Body of pancreas (tissue), 4 donors: ENCODE measurements at regions not wholly inside any gene's neighbourhood (a gene's known extent, or its start where the extent isn't known, plus 50 kb on each side); places are given as distances from the start of the nearest gene placed in this dataset.
"Not testable (repeated sequence)": the region's sequence is repeated elsewhere in the genome, so short reads cannot be mapped to it uniquely, and the experiment has no call there.

Source experiments
- ATAC-seq: fragments of 150-250 bp; one replicate; pipeline ENCODE4 v1.9.1; 2016
- DNase-seq, 4 donors: peaks; one replicate each; pipeline ENCODE4 v3.0.0-alpha.2; 2019
- H3K27ac ChIP-seq, 4 donors: fragments of 200-600 bp; sonication (generic); 1 replicate in 3 of 4; 2 replicates in 1 of 4; pipeline versions ENCODE4 v1.5.1 to v1.6.1; 2016 to 2019; ENCODE audit warnings: mild to moderate bottlenecking in 1 of 4, mixed read lengths in 1 of 4, moderate library complexity in 1 of 4
- H3K27me3 ChIP-seq, 2 donors: fragments of 200-600 bp; sonication (generic); one replicate each; pipeline ENCODE4 v1.6.0; 2016; ENCODE audit warnings: mild to moderate bottlenecking in 1 of 2
- H3K36me3 ChIP-seq, 2 donors: fragments of 200-600 bp; sonication (generic); replicated peaks in 1 of 2; 2 replicates each; pipeline ENCODE4 v1.5.1; 2016; ENCODE audit warnings: low read depth in 2 of 2; ENCODE audit not compliant: insufficient read depth in 1 of 2
- H3K4me1 ChIP-seq: fragments of 200-600 bp; sonication (generic); one replicate; pipeline ENCODE4 v1.6.0; 2016
- H3K4me3 ChIP-seq, 2 donors: fragments of 200-600 bp; sonication (generic); 1 replicate in 1 of 2; 2 replicates in 1 of 2; pipeline ENCODE4 v1.5.1; 2016 to 2019
- H3K9me3 ChIP-seq, 3 donors: fragments of 200-600 bp; sonication (generic); 1 replicate in 2 of 3; 2 replicates in 1 of 3; pipeline ENCODE4 v1.5.1; 2016
- POLR2A ChIP-seq, 3 donors: fragments of 450-650 bp; IDR thresholded peaks; one replicate each; pipeline ENCODE4 v1.6.1; 2016; ENCODE audit warnings: antibody characterized with exemption in 3 of 3, mild to moderate bottlenecking in 2 of 3
- WGBS, 2 donors: methylation state at CpG; one replicate each; pipeline ENCODE4 v1.1.5; 2017; 5-methylcytosine and 5-hydroxymethylcytosine counted together
- intact Hi-C: fragments of 100-400 bp; cut with DNase I; formaldehyde crosslinking; loops from one replicate; pipeline ENCODE4 v1.15.1; 2023
- TF ChIP-seq, protein P1 (sequence below), 7 experiments: fragments of 450-650 bp in 4 of 7; fragments of 200-600 bp in 3 of 7; sonication (generic) in 3 of 7; IDR thresholded peaks; one replicate each; pipeline ENCODE4 v1.5.1; 2016 to 2019; ENCODE audit warnings: antibody characterized with exemption in 7 of 7

DNA sequence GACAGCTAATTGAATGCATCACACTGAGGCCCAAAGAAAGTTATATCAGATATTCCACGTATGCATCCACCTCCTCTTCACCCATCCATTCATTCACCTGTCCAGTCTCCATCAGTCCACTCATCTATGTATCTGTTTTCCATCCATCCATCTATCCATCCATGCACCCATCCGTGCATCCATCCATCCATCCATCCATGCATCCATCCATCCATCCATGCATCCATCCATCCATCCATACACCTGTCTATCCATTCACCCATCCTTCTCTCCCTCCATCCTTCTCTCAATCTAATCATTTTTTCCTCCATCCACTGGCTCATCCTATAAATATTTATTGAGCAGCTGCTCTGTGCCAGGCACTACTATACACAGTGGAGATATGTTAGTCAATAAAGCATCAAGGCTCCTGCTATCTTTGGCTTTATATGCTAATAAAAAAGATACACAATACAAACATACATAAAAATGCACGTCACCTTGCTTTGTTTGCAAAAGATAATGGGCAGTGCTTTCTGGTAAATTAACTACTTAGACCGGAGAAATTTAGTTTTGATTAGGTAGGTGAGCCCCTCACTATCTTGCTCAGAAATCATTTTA is 442.0 kb upstream of the KLF6 start:
- DNase-seq = no peak
- no peak for TF ChIP-seq POLR2A (IDR thresholded peaks at IDR 0.05)
- TF ChIP-seq, protein P1, sequence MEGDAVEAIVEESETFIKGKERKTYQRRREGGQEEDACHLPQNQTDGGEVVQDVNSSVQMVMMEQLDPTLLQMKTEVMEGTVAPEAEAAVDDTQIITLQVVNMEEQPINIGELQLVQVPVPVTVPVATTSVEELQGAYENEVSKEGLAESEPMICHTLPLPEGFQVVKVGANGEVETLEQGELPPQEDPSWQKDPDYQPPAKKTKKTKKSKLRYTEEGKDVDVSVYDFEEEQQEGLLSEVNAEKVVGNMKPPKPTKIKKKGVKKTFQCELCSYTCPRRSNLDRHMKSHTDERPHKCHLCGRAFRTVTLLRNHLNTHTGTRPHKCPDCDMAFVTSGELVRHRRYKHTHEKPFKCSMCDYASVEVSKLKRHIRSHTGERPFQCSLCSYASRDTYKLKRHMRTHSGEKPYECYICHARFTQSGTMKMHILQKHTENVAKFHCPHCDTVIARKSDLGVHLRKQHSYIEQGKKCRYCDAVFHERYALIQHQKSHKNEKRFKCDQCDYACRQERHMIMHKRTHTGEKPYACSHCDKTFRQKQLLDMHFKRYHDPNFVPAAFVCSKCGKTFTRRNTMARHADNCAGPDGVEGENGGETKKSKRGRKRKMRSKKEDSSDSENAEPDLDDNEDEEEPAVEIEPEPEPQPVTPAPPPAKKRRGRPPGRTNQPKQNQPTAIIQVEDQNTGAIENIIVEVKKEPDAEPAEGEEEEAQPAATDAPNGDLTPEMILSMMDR (IDR thresholded peaks at IDR 0.05) = no peak
- Histone ChIP-seq H3K36me3 (no peaks in the 10 kb centered on the region), H3K27ac (no peak overlapping the region), H3K27me3 (no peaks in the 10 kb centered on the region), H3K4me1 (no peaks in the 10 kb centered on the region), H3K9me3 (no peaks in the 10 kb centered on the region), H3K4me3 (no peak overlapping the region)
- no peak for ATAC-seq
- intact Hi-C loops = no loop called here
- WGBS, 2 donors = 44 to 46% methylated on average over 4 of the region's 4 CpGs

DNA sequence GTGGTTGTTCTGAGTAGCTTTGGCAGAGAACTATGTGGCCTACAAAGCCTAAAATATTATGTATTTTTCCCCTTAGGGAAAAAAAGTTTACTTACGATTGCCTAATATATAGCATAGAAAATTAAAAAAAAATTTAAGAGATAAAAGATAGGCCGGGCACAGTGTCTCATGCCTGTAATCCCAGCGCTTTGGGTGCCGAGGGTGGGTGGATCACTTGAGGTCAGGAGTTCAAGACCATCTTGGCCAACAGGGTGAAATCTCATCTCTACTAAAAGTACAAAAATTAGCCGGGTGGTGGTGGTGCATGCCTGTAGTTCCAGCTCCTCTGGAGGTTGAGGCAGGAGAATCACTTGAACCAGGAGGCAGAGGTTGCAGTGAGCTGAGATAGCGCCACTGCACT is 439.2 kb upstream of the KLF6 start:
- WGBS, 2 donors = 81 to 89% methylated on average over 6 of the region's 6 CpGs
- intact Hi-C loops = no loop called here
- no peak overlapping the region for H3K4me3 ChIP-seq
- ATAC-seq (no peak), DNase-seq (no peak)
- no peaks in the 10 kb centered on the region for H3K27me3 ChIP-seq
- no peaks in the 10 kb centered on the region for H3K4me1 ChIP-seq
- H3K36me3 ChIP-seq = no peaks in the 10 kb centered on the region
- no peak for TF ChIP-seq POLR2A (IDR thresholded peaks at IDR 0.05)
- TF ChIP-seq, protein P1 (IDR thresholded peaks at IDR 0.05) = no peak
- H3K27ac ChIP-seq = no peak overlapping the region
- H3K9me3 ChIP-seq = no peaks in the 10 kb centered on the region

DNA sequence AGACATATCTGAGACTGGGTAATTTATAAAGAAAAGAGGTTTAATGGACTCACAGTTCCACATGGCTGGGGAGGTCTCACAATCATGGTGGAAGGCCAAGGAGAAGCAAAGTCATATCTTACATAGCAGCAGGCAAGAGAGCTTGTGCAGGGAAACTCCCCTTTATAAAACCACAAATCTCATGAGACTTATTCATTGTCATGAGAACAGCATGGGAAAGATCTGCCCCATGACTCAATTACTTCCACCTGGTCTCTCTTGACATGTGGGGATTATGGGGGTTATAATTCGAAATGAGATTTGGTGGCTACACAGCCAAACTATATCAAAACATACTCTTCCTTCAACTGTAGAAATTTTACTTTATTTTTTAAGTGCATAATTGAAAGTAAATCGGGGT is 436.3 kb upstream of the KLF6 start:
- intact Hi-C loops, H3K4me1 ChIP-seq, ATAC-seq, H3K36me3 ChIP-seq, H3K27me3 ChIP-seq, H3K27ac ChIP-seq, H3K9me3 ChIP-seq, H3K4me3 ChIP-seq, DNase-seq: not testable (repeated sequence)
- WGBS, 2 donors = 51 to 69% methylated on average over 2 of the region's 2 CpGs

DNA sequence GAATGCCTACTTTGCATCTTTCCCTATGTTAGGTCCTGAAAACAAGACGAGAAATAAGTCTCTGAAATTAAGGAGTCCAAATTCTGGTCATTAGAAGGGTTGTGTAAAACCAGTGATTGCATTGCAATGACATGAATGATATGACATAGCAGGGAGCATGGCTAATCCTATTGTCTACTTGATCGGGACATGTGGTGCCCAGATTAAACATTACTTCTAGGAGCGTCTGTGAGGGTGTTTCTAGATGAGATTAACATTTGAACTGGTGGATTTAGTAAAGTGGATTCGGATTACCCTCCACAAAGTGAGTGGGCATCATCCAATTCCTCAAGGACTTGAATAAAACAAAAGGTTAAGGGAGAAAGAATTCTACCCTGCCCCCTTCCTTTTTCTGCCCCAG is 434.9 kb upstream of the KLF6 start:
- WGBS, 2 donors = 52 to 59% methylated on average over 4 of the region's 4 CpGs

DNA sequence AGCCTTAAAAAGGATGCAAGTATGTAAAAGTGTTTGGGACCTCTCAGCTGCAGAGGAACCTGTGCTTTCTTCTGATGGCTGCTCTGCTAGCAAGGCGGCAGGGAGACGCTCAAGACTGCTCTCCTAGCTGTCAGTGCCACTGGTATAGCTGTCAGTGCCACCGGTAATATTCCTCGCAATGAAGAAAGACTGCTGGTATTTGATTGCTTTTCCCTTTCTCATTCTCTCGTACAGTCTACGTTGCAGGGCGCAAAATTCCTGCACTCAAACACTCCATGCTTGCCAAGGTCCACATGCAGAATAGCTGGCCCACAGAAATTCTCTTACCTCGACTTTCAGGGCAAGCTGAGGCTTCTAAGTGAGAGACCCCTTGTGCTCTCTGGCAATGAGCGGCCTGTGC is 432.6 kb upstream of the KLF6 start:
- Histone ChIP-seq H3K27ac (no peak overlapping the region), H3K27me3 (no peaks in the 10 kb centered on the region), H3K4me1 (no peaks in the 10 kb centered on the region), H3K9me3 (no peaks in the 10 kb centered on the region), H3K4me3 (no peak overlapping the region), H3K36me3 (no peaks in the 10 kb centered on the region)
- WGBS, 2 donors = 56 to 58% methylated on average over 9 of the region's 9 CpGs
- DNase-seq = no peak
- ATAC-seq = no peak
- intact Hi-C loops = no loop called here
- TF ChIP-seq POLR2A (IDR thresholded peaks at IDR 0.05) = no peak
- TF ChIP-seq, protein P1 (IDR thresholded peaks at IDR 0.05) = no peak

More for the DNA sequence above, 434.9 kb upstream of the KLF6 start:
- intact Hi-C loops = no loop called here
- Histone ChIP-seq H3K27ac (no peak overlapping the region), H3K4me1 (no peaks in the 10 kb centered on the region), H3K9me3 (no peaks in the 10 kb centered on the region), H3K27me3 (no peaks in the 10 kb centered on the region), H3K36me3 (no peaks in the 10 kb centered on the region), H3K4me3 (no peak overlapping the region)
- no peak for DNase-seq
- ATAC-seq = no peak
- TF ChIP-seq, protein P1 (IDR thresholded peaks at IDR 0.05) = no peak
- TF ChIP-seq POLR2A (IDR thresholded peaks at IDR 0.05) = no peak
